NB4 (cell line): ENCODE measurements at regions not wholly inside any gene's neighbourhood (a gene's known extent, or its start where the extent isn't known, plus 50 kb on each side); places are given as distances from the start of the nearest gene placed in this dataset.

Experiments used
- CTCF ChIP-seq: IDR thresholded peaks from one replicate; pipeline ENCODE4 v1.5.1; 2012; ENCODE audit warnings: low read depth, low read length
- MAX ChIP-seq: IDR thresholded peaks from 2 replicates; pipeline ENCODE4 v1.6.1; 2011; ENCODE audit warnings: low read depth, low read length

GRCh38 chr11:28457481-28458065 is 349.4 kb downstream of the METTL15 start:
- TF ChIP-seq MAX = no peak
- TF ChIP-seq CTCF = no peak
